HEK293 (cell line): ENCODE measurements at regions not wholly inside any gene's neighbourhood (a gene's known extent, or its start where the extent isn't known, plus 50 kb on each side); places are given as distances from the start of the nearest gene placed in this dataset.

Experiments used
- CTCF ChIA-PET: fragments of 350-600 bp; formaldehyde crosslinking; extraction: SDS; loops from one replicate; lab custom pipeline; 2021; ENCODE audit warnings: antibody characterized with exemption; lab: Yijun Ruan, JAX
- POLR2A ChIA-PET: fragments of 300-600 bp; formaldehyde crosslinking; extraction: SDS; loops from one replicate; lab custom pipeline; 2020; ENCODE audit warnings: antibody characterized with exemption, inconsistent platforms; lab: Yijun Ruan, JAX
- H3K27ac ChIP-seq: fragments of 200-500 bp; sonication (Bioruptor generic); 2 replicates; pipeline ENCODE4 v1.5.1; 2014; ENCODE audit warnings: low read depth, low read length, control low read depth, inconsistent platforms; ENCODE audit errors: extremely low read depth
- H3K36me3 ChIP-seq, 2 experiments: fragments of 200-500 bp in 1 of 2; sonication (Bioruptor generic) in 1 of 2; 1 replicate in 1 of 2; 2 replicates in 1 of 2; pipeline ENCODE4 v1.5.1; 2014 to 2017; ENCODE audit warnings: inconsistent platforms in 2 of 2, low read length in 2 of 2; ENCODE audit not compliant: control insufficient read depth in 2 of 2, insufficient read depth in 1 of 2
- H3K4me1 ChIP-seq: fragments of 200-500 bp; sonication (Bioruptor generic); 2 replicates; pipeline ENCODE4 v1.5.1; 2014; ENCODE audit warnings: mild to moderate bottlenecking, low read length, inconsistent platforms; ENCODE audit not compliant: control insufficient read depth, insufficient read depth
- H3K4me3 ChIP-seq: 2 replicates; pipeline ENCODE4 v1.5.1; 2011; ENCODE audit warnings: low read depth, mild to moderate bottlenecking, control low read depth, low read length, moderate library complexity
- H3K9me3 ChIP-seq: fragments of 200-500 bp; sonication (Bioruptor generic); 2 replicates; pipeline ENCODE4 v1.5.1; 2014; ENCODE audit warnings: low read depth, low read length, inconsistent platforms; ENCODE audit not compliant: control insufficient read depth, insufficient read depth
- GLI4 ChIP-seq: fragments of 450-650 bp; formaldehyde crosslinking; IDR thresholded peaks from 2 replicates; pipeline ENCODE4 v1.5.1; 2016; ENCODE audit warnings: missing biosample characterization, missing genetic modification characterization
- GLIS2 ChIP-seq: fragments of 450-650 bp; formaldehyde crosslinking; IDR thresholded peaks from 2 replicates; pipeline ENCODE4 v1.5.1; 2016; ENCODE audit warnings: missing biosample characterization, missing genetic modification characterization
- KLF8 ChIP-seq: fragments of 450-650 bp; formaldehyde crosslinking; IDR thresholded peaks from 2 replicates; pipeline ENCODE4 v1.5.1; 2016; ENCODE audit warnings: missing biosample characterization, missing genetic modification characterization
- MEIS1 ChIP-seq: sonication (generic); formaldehyde crosslinking; IDR thresholded peaks from 2 replicates; pipeline ENCODE4 v1.8.1; 2022; ENCODE audit warnings: missing genetic modification reagents, mild to moderate bottlenecking, borderline replicate concordance
- ZNF121 ChIP-seq: fragments of 450-650 bp; formaldehyde crosslinking; IDR thresholded peaks from 2 replicates; pipeline ENCODE4 v1.5.1; 2016; ENCODE audit warnings: missing biosample characterization, missing genetic modification characterization
- ZNF132 ChIP-seq: fragments of 450-650 bp; formaldehyde crosslinking; IDR thresholded peaks from 2 replicates; pipeline ENCODE4 v1.5.1; 2017; ENCODE audit warnings: missing biosample characterization, missing genetic modification characterization, borderline replicate concordance
- ZNF133 ChIP-seq: fragments of 450-650 bp; formaldehyde crosslinking; IDR thresholded peaks from 2 replicates; pipeline ENCODE4 v1.5.1; 2016; ENCODE audit warnings: missing biosample characterization, missing genetic modification characterization
- ZNF175 ChIP-seq: fragments of 450-650 bp; formaldehyde crosslinking; IDR thresholded peaks from 2 replicates; pipeline ENCODE4 v1.5.1; 2016; ENCODE audit warnings: missing biosample characterization, missing genetic modification characterization
- ZNF19 ChIP-seq: fragments of 450-650 bp; formaldehyde crosslinking; IDR thresholded peaks from 2 replicates; pipeline ENCODE4; 2016; ENCODE audit warnings: missing biosample characterization, missing genetic modification characterization, low read depth
- ZNF202 ChIP-seq: fragments of 450-650 bp; formaldehyde crosslinking; IDR thresholded peaks from 2 replicates; pipeline ENCODE4 v1.5.1; 2016; ENCODE audit warnings: missing biosample characterization, missing genetic modification characterization, borderline replicate concordance
- ZNF292 ChIP-seq: fragments of 450-650 bp; formaldehyde crosslinking; IDR thresholded peaks from 2 replicates; pipeline ENCODE4 v1.5.1; 2016; ENCODE audit warnings: low read depth, missing biosample characterization, missing genetic modification characterization, borderline replicate concordance
- ZNF473 ChIP-seq: fragments of 450-650 bp; formaldehyde crosslinking; IDR thresholded peaks from 2 replicates; pipeline ENCODE4 v1.5.1; 2017; ENCODE audit warnings: missing biosample characterization, missing genetic modification characterization
- ZNF521 ChIP-seq: fragments of 450-650 bp; formaldehyde crosslinking; IDR thresholded peaks from 2 replicates; pipeline ENCODE4 v1.5.1; 2017; ENCODE audit warnings: missing biosample characterization, mild to moderate bottlenecking, missing genetic modification characterization
- ZNF544 ChIP-seq: fragments of 450-650 bp; formaldehyde crosslinking; IDR thresholded peaks from 2 replicates; pipeline ENCODE4 v1.5.0; 2017; ENCODE audit warnings: missing biosample characterization, missing genetic modification characterization
- ZNF560 ChIP-seq: fragments of 450-650 bp; formaldehyde crosslinking; IDR thresholded peaks from 2 replicates; pipeline ENCODE4 v1.5.1; 2017; ENCODE audit warnings: missing biosample characterization, missing genetic modification characterization, borderline replicate concordance
- ZNF585B ChIP-seq: fragments of 450-650 bp; formaldehyde crosslinking; IDR thresholded peaks from 2 replicates; pipeline ENCODE4 v1.5.1; 2016; ENCODE audit warnings: missing biosample characterization, missing genetic modification characterization
- ZNF76 ChIP-seq: fragments of 450-650 bp; formaldehyde crosslinking; IDR thresholded peaks from 2 replicates; pipeline ENCODE4; 2016; ENCODE audit warnings: low read depth, missing biosample characterization, missing genetic modification characterization, borderline replicate concordance
- ZNF777 ChIP-seq: fragments of 450-650 bp; formaldehyde crosslinking; IDR thresholded peaks from 2 replicates; pipeline ENCODE4 v1.5.1; 2017; ENCODE audit warnings: missing biosample characterization, missing genetic modification characterization, borderline replicate concordance
- ZSCAN23 ChIP-seq: fragments of 450-650 bp; formaldehyde crosslinking; IDR thresholded peaks from 2 replicates; pipeline ENCODE4 v1.5.1; 2016; ENCODE audit warnings: missing biosample characterization, missing genetic modification characterization
- TF ChIP-seq, protein P1 (sequence below): fragments of 450-650 bp; formaldehyde crosslinking; IDR thresholded peaks from 2 replicates; pipeline ENCODE4 v1.5.1; 2016; ENCODE audit warnings: missing biosample characterization, missing genetic modification characterization
- TF ChIP-seq, protein P2 (sequence below): fragments of 450-650 bp; formaldehyde crosslinking; IDR thresholded peaks from 2 replicates; pipeline ENCODE4 v1.5.1; 2016; ENCODE audit warnings: missing biosample characterization, missing genetic modification characterization
- TF ChIP-seq, protein P3 (sequence below): fragments of 450-650 bp; formaldehyde crosslinking; IDR thresholded peaks from 2 replicates; pipeline ENCODE4 v1.5.1; 2016; ENCODE audit warnings: missing biosample characterization, missing genetic modification characterization
- TF ChIP-seq, protein P4 (sequence below): fragments of 450-650 bp; formaldehyde crosslinking; IDR thresholded peaks from 2 replicates; pipeline ENCODE4 v1.5.1; 2017; ENCODE audit warnings: missing biosample characterization, missing genetic modification characterization

- Histone ChIP-seq H3K4me1 (no peaks in the 10 kb centered on the region), H3K4me3 (no peak overlapping the region), H3K27ac (no peak overlapping the region), H3K36me3 (no peaks in the 10 kb centered on the region), H3K9me3 (no peaks in the 10 kb centered on the region)
- ChIA-PET CTCF (interaction anchor here (0.7 kb wide), 1 partner anchor 15 kb away, joined by 3 read pairs; no protein-coding TSS in a partner anchor), POLR2A (no interaction called here)
- TF ChIP-seq ZNF76 (tag by site-specific recombination) (no peak), ZNF292 (tag by site-specific recombination) (no peak)
Measured at GRCh38 chr7:41571573-41571972, 131.3 kb downstream of the INHBA start.

DNA sequence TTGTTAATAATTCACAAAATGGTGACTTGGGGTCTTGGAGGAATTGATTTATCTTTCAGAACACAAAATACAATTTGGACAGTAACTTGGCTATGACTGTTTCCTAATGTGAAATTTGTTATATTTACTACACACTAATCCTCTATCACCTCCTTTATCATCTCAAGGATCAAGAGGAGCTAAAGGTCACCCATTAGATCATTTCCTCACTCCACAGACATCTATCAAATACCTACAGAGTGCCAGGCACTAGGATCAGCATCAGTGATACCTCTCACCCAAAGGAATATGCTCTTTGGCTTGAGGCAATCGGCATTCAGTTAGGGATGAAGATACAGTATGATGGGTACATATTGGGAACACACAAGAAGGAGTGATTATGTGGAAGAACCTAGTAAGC lies 132.1 kb downstream of the INHBA start:
- TF ChIP-seq ZSCAN23 (tag by site-specific recombination) (no peak), ZNF121 (tag by site-specific recombination) (no peak), GLI4 (no peak), ZNF19 (tag by site-specific recombination) (no peak), ZNF585B (tag by site-specific recombination) (no peak), ZNF202 (no peak), ZNF175 (no peak)
- TF ChIP-seq, protein P1, sequence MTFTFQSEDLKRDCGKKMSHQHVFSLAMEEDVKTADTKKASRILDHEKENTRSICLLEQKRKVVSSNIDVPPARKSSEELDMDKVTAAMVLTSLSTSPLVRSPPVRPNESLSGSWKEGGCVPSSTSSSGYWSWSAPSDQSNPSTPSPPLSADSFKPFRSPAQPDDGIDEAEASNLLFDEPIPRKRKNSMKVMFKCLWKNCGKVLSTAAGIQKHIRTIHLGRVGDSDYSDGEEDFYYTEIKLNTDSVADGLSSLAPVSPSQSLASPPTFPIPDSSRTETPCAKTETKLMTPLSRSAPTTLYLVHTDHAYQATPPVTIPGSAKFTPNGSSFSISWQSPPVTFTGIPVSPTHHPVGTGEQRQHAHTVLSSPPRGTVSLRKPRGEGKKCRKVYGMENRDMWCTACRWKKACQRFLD = no peak
- Histone ChIP-seq H3K27ac (no peak overlapping the region), H3K4me3 (no peak overlapping the region), H3K9me3 (no peaks in the 10 kb centered on the region), H3K36me3 (no peaks in the 10 kb centered on the region), H3K4me1 (no peaks in the 10 kb centered on the region)
- ChIA-PET CTCF (interaction anchor here (0.7 kb wide), 1 partner anchor 1402 kb away, joined by 3 read pairs; no protein-coding TSS in a partner anchor), POLR2A (no interaction called here)

DNA sequence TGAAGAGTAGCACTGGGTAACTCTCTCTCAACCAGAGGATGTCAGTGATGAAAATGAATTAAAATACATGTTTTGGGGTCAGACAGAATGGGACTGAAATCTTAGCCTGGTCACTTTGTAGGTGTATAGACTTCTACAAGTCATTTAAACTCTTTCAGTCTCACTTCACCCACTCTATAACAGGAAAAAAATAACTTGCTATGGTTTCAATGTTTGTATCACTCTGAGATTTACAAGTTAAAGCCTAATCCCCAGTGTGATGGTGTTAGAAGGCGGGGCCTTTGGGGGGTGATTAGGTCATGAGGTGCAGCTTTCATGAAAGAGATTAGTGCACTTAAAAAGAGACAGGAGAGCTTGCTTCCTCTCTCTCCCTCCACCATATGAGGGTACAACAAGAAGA lies 134.8 kb downstream of the INHBA start:
- H3K27ac ChIP-seq = no peak overlapping the region
- H3K36me3 ChIP-seq = no peaks in the 10 kb centered on the region
- CTCF ChIA-PET = no interaction called here
- TF ChIP-seq ZNF473 (tag by site-specific recombination) (no peak), ZNF544 (no peak), ZNF132 (tag by site-specific recombination) (no peak), KLF8 (tag by site-specific recombination) (no peak), MEIS1 (CRISPR knock-in tag) (no peak), ZNF777 (no peak), ZNF133 (tag by site-specific recombination) (no peak), GLIS2 (tag by site-specific recombination) (no peak), ZNF560 (tag by site-specific recombination) (no peak), ZNF521 (tag by site-specific recombination) (no peak)
- TF ChIP-seq, protein P2, sequence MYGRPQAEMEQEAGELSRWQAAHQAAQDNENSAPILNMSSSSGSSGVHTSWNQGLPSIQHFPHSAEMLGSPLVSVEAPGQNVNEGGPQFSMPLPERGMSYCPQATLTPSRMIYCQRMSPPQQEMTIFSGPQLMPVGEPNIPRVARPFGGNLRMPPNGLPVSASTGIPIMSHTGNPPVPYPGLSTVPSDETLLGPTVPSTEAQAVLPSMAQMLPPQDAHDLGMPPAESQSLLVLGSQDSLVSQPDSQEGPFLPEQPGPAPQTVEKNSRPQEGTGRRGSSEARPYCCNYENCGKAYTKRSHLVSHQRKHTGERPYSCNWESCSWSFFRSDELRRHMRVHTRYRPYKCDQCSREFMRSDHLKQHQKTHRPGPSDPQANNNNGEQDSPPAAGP (tag by site-specific recombination) = no peak
- TF ChIP-seq, protein P3, sequence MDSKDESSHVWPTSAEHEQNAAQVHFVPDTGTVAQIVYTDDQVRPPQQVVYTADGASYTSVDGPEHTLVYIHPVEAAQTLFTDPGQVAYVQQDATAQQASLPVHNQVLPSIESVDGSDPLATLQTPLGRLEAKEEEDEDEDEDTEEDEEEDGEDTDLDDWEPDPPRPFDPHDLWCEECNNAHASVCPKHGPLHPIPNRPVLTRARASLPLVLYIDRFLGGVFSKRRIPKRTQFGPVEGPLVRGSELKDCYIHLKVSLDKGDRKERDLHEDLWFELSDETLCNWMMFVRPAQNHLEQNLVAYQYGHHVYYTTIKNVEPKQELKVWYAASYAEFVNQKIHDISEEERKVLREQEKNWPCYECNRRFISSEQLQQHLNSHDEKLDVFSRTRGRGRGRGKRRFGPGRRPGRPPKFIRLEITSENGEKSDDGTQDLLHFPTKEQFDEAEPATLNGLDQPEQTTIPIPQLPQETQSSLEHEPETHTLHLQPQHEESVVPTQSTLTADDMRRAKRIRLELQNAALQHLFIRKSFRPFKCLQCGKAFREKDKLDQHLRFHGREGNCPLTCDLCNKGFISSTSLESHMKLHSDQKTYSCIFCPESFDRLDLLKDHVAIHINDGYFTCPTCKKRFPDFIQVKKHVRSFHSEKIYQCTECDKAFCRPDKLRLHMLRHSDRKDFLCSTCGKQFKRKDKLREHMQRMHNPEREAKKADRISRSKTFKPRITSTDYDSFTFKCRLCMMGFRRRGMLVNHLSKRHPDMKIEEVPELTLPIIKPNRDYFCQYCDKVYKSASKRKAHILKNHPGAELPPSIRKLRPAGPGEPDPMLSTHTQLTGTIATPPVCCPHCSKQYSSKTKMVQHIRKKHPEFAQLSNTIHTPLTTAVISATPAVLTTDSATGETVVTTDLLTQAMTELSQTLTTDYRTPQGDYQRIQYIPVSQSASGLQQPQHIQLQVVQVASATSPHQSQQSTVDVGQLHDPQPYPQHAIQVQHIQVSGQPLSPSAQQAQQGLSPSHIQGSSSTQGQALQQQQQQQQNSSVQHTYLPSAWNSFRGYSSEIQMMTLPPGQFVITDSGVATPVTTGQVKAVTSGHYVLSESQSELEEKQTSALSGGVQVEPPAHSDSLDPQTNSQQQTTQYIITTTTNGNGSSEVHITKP (tag by site-specific recombination) = no peak
- TF ChIP-seq, protein P4, sequence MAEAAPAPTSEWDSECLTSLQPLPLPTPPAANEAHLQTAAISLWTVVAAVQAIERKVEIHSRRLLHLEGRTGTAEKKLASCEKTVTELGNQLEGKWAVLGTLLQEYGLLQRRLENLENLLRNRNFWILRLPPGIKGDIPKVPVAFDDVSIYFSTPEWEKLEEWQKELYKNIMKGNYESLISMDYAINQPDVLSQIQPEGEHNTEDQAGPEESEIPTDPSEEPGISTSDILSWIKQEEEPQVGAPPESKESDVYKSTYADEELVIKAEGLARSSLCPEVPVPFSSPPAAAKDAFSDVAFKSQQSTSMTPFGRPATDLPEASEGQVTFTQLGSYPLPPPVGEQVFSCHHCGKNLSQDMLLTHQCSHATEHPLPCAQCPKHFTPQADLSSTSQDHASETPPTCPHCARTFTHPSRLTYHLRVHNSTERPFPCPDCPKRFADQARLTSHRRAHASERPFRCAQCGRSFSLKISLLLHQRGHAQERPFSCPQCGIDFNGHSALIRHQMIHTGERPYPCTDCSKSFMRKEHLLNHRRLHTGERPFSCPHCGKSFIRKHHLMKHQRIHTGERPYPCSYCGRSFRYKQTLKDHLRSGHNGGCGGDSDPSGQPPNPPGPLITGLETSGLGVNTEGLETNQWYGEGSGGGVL = no peak
- H3K9me3 ChIP-seq = no peaks in the 10 kb centered on the region
- H3K4me1 ChIP-seq = no peaks in the 10 kb centered on the region
- H3K4me3 ChIP-seq = no peak overlapping the region
- POLR2A ChIA-PET = no interaction called here
